CD4-positive, alpha-beta memory T cell (primary cell): ENCODE measurements at regions not wholly inside any gene's neighbourhood (a gene's known extent, or its start where the extent isn't known, plus 50 kb on each side); places are given as distances from the start of the nearest gene placed in this dataset.

Experiments
- CTCF ChIA-PET: fragments of 350-600 bp; sonication (Branson Sonifier 250); formaldehyde crosslinking; loops from one replicate; lab custom pipeline; 2021; ENCODE audit warnings: inconsistent platforms; ENCODE audit not compliant: partially characterized antibody; lab: Charles Lee
- POLR2A ChIA-PET: fragments of 350-600 bp; sonication (Branson Sonifier 250); formaldehyde crosslinking; loops from one replicate; lab custom pipeline; 2021; ENCODE audit not compliant: partially characterized antibody; lab: Charles Lee
- DNase-seq, 5 donors: peaks; one replicate each; pipeline versions ENCODE4 v3.0.0 to v3.0.0-alpha.2; 2020 to 2022; ENCODE audit warnings: mixed read lengths in 1 of 5
- H3K27ac ChIP-seq: one replicate; pipeline ENCODE4 v1.7.0; 2013; ENCODE audit warnings: low read depth, low read length
- H3K27me3 ChIP-seq: 2 replicates; pipeline ENCODE4 v1.7.0; 2013; ENCODE audit warnings: mild to moderate bottlenecking, low read length, moderate library complexity; ENCODE audit not compliant: insufficient read depth
- H3K36me3 ChIP-seq: 2 replicates; pipeline ENCODE4 v1.7.0; 2013; ENCODE audit warnings: mild to moderate bottlenecking, low read length, moderate library complexity; ENCODE audit not compliant: insufficient read depth
- H3K4me1 ChIP-seq: 2 replicates; pipeline ENCODE4 v1.7.0; 2013; ENCODE audit warnings: mild to moderate bottlenecking, low read length, moderate library complexity; ENCODE audit not compliant: insufficient read depth
- H3K4me3 ChIP-seq, 2 donors: one replicate each; pipeline ENCODE4 v1.7.0; 2013; ENCODE audit warnings: low read length in 2 of 2, mild to moderate bottlenecking in 1 of 2
- H3K9me3 ChIP-seq, 2 donors: one replicate each; pipeline ENCODE4 v1.7.0; 2013; ENCODE audit warnings: low read length in 2 of 2, control low read depth in 1 of 2; ENCODE audit not compliant: control insufficient read depth in 1 of 2
- H3K27ac Mint-ChIP-seq, 7 donors: one replicate each; pipeline ENCODE4 v1.8.0; 2020 to 2021; ENCODE audit warnings: mixed read lengths in 7 of 7, mild to moderate bottlenecking in 6 of 7, inconsistent platforms in 3 of 7, moderate library complexity in 3 of 7
- H3K27me3 Mint-ChIP-seq, 2 donors: one replicate each; pipeline ENCODE4 v1.8.0; 2020 to 2021; ENCODE audit warnings: mixed read lengths in 2 of 2
- H3K36me3 Mint-ChIP-seq, 2 donors: one replicate each; pipeline ENCODE4 v1.8.0; 2020 to 2021; ENCODE audit warnings: mixed read lengths in 2 of 2, inconsistent platforms in 1 of 2, mild to moderate bottlenecking in 1 of 2
- H3K4me1 Mint-ChIP-seq, 4 donors: one replicate each; pipeline ENCODE4 v1.8.0; 2020 to 2021; ENCODE audit warnings: mixed read lengths in 4 of 4, mild to moderate bottlenecking in 1 of 4
- H3K4me3 Mint-ChIP-seq, 8 donors: one replicate each; pipeline ENCODE4 v1.8.0; 2020 to 2021; ENCODE audit warnings: mixed read lengths in 8 of 8, mild to moderate bottlenecking in 7 of 8, moderate library complexity in 6 of 8, inconsistent platforms in 3 of 8
- H3K9me3 Mint-ChIP-seq, 8 donors: one replicate each; pipeline ENCODE4 v1.8.0; 2020 to 2021; ENCODE audit warnings: mixed read lengths in 8 of 8, mild to moderate bottlenecking in 5 of 8, inconsistent platforms in 3 of 8, moderate library complexity in 1 of 8
- intact Hi-C: fragments of 100-400 bp; cut with micrococcal nuclease; formaldehyde crosslinking; loops from one replicate; pipeline ENCODE4 v1.15.1; 2023

GRCh38 chr14:38505973-38506249 lies 250.0 kb upstream of the CLEC14A start:
- no peak for DNase-seq
- ChIA-PET POLR2A (no interaction called here), CTCF (no interaction called here)
- Mint-ChIP-seq H3K4me3 (no peak overlapping the region), H3K9me3 (peaks cover 0 to 8% (median 0%) of the 10 kb centered on the region in 8 donors), H3K4me1 (no peaks in the 10 kb centered on the region), H3K36me3 (no peaks in the 10 kb centered on the region), H3K27ac (no peak overlapping the region), H3K27me3 (peaks cover 0 to 3% of the 10 kb centered on the region in 2 donors)
- Histone ChIP-seq H3K9me3 (no peaks in the 10 kb centered on the region), H3K36me3 (no peaks in the 10 kb centered on the region), H3K4me3 (no peak overlapping the region), H3K27me3 (no peaks in the 10 kb centered on the region), H3K27ac (no peak overlapping the region), H3K4me1 (no peaks in the 10 kb centered on the region)
- intact Hi-C loops: no loop called here

DNA sequence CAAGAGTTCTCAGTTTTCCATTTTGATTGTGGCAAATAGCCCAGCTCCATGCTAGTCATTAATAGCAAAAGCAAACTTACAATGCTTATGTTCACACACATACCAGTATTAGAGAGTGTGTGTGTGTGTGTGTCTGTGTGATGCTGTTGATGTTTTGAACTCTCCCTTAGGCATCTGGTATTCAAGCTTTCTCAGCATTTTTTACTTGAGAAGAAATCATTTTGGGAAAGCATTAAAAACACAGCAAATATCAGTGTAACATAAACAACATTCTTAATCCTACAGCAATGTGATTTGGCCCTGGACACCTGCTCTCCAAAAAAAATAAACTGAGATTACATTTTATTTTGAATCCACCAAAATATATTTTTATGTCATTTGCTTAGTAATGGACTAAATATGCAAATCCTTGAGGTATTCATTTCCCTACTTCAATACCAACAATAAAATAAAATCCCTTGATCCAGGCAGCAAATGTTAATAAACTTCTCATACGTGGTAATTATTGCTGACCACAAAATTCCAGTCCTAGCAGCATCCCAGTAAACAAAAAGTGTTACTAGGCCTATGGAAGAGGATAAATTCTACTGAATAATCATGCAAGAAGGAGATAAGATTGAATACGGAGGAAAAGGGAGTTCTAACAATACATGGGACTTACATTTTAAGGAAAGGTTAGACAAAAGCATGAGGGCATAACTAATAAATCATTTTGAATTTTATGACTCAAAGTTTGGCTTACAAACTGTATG lies 249.5 kb upstream of the CLEC14A start:
- DNase-seq: no peak
- H3K27ac Mint-ChIP-seq: no peak overlapping the region
- no peak overlapping the region for H3K4me3 Mint-ChIP-seq
- no peak overlapping the region for H3K4me3 ChIP-seq
- H3K27ac ChIP-seq: no peak overlapping the region
- H3K9me3 ChIP-seq: no peaks in the 10 kb centered on the region
- peaks cover 0 to 2% of the 10 kb centered on the region in 2 donors for H3K27me3 Mint-ChIP-seq
- no peaks in the 10 kb centered on the region for H3K27me3 ChIP-seq
- H3K4me1 Mint-ChIP-seq: no peaks in the 10 kb centered on the region
- no peaks in the 10 kb centered on the region for H3K4me1 ChIP-seq
- H3K36me3 Mint-ChIP-seq: no peaks in the 10 kb centered on the region
- ChIA-PET CTCF (no interaction called here), POLR2A (no interaction called here)
- H3K9me3 Mint-ChIP-seq: peaks cover 0 to 8% (median 0%) of the 10 kb centered on the region in 8 donors
- intact Hi-C loops: no loop called here
- no peaks in the 10 kb centered on the region for H3K36me3 ChIP-seq

DNA sequence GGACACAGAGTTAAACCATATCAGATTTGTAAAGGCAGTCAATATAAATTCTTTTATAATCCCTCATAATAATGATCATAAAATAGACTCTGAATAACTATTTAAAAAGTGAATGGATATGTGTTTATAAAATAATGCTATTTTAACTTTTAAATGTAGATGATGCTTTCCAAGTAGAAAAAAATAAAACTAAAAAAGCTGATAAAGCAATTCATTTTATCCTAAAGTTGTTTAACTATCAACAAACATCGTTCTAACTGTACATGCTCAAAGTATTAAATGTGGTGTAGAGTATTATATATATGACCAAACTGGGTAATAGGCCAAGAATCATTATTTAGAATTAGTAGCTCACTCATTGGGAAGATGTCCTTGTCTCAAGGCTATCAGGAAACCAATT lies 248.3 kb upstream of the CLEC14A start:
- H3K36me3 Mint-ChIP-seq: no peaks in the 10 kb centered on the region
- H3K4me1 ChIP-seq: no peaks in the 10 kb centered on the region
- H3K9me3 Mint-ChIP-seq: peaks cover 0 to 6% (median 0%) of the 10 kb centered on the region in 8 donors
- intact Hi-C loops: no loop called here
- ChIA-PET CTCF (no interaction called here), POLR2A (no interaction called here)
- H3K27me3 ChIP-seq: no peaks in the 10 kb centered on the region
- H3K4me3 Mint-ChIP-seq: no peak overlapping the region
- no peak for DNase-seq
- H3K36me3 ChIP-seq: no peaks in the 10 kb centered on the region
- peaks cover 0 to 1% of the 10 kb centered on the region in 2 donors for H3K27me3 Mint-ChIP-seq
- no peak overlapping the region for H3K27ac ChIP-seq
- no peak overlapping the region for H3K4me3 ChIP-seq
- no peak overlapping the region for H3K27ac Mint-ChIP-seq
- H3K4me1 Mint-ChIP-seq: no peaks in the 10 kb centered on the region
- H3K9me3 ChIP-seq: no peaks in the 10 kb centered on the region

GRCh38 chr14:38502239-38502638 lies 246.3 kb upstream of the CLEC14A start:
- Histone ChIP-seq H3K36me3 (no peaks in the 10 kb centered on the region), H3K4me1 (no peaks in the 10 kb centered on the region), H3K27me3 (no peaks in the 10 kb centered on the region), H3K27ac (no peak overlapping the region), H3K4me3 (no peak overlapping the region), H3K9me3 (no peaks in the 10 kb centered on the region)
- no peak overlapping the region for H3K4me3 Mint-ChIP-seq
- peaks cover 0 to 7% (median 0%) of the 10 kb centered on the region in 8 donors for H3K9me3 Mint-ChIP-seq
- intact Hi-C loops: no loop called here
- POLR2A ChIA-PET: no interaction called here
- H3K27me3 Mint-ChIP-seq: no peaks in the 10 kb centered on the region
- no peak for DNase-seq
- no peaks in the 10 kb centered on the region for H3K4me1 Mint-ChIP-seq
- H3K27ac Mint-ChIP-seq: no peak overlapping the region
- no peaks in the 10 kb centered on the region for H3K36me3 Mint-ChIP-seq
- CTCF ChIA-PET: no interaction called here

DNA sequence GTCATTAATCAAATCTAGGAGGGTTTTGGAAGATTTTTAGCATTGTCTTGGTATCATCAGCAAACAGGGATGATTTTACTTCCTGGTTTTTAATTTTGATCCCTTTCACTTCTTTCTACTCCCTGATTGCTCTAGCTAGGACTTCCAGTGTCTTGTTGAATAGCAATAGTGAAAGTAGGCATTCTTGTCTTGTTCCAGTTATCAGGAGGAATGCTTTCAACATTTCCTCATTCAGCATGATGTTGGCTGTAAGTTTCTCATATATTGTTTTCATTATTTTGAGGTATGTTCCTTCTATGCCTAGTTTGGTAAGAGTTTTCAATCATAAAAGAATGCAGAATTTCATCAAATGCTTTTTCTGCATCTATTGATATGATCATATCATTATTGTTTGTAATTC lies 244.2 kb upstream of the CLEC14A start:
- Mint-ChIP-seq H3K27ac (no peak overlapping the region), H3K36me3 (no peaks in the 10 kb centered on the region), H3K9me3 (peaks cover 0 to 8% (median under 1%) of the 10 kb centered on the region in 8 donors), H3K27me3 (no peaks in the 10 kb centered on the region), H3K4me3 (no peak overlapping the region), H3K4me1 (no peaks in the 10 kb centered on the region)
- intact Hi-C loops: no loop called here
- POLR2A ChIA-PET: no interaction called here
- DNase-seq: no peak
- H3K27me3 ChIP-seq: no peaks in the 10 kb centered on the region
- no peaks in the 10 kb centered on the region for H3K36me3 ChIP-seq
- H3K27ac ChIP-seq: no peak overlapping the region
- CTCF ChIA-PET: no interaction called here
- H3K4me3 ChIP-seq: no peak overlapping the region
- H3K4me1 ChIP-seq: no peaks in the 10 kb centered on the region
- H3K9me3 ChIP-seq: no peaks in the 10 kb centered on the region

DNA sequence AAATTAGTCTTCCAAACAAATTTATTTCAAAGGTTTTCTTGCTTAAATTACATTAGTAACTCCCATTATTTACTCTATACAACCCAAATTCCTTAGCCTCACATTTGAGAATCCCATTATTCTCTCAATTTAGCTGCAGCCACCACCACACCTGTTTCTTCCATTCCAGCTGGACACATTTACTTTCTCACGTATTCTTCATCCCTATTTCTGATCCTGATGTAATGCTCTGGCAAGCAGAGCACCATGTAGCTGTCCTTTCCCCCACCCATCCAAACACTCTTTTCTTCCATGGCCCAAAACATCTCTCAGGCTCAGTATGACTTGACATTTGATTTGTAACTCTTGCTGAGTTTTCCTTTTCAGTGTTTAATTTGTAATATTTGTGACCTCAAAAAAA lies 240.2 kb upstream of the CLEC14A start:
- no peak overlapping the region for H3K27ac Mint-ChIP-seq
- DNase-seq: no peak
- POLR2A ChIA-PET: no interaction called here
- H3K9me3 ChIP-seq: no peaks in the 10 kb centered on the region
- no peak overlapping the region for H3K4me3 Mint-ChIP-seq
- CTCF ChIA-PET: no interaction called here
- no peaks in the 10 kb centered on the region for H3K27me3 ChIP-seq
- no peaks in the 10 kb centered on the region for H3K27me3 Mint-ChIP-seq
- no peaks in the 10 kb centered on the region for H3K4me1 ChIP-seq
- peaks cover 2 to 33% (median 10%) of the 10 kb centered on the region in 8 donors for H3K9me3 Mint-ChIP-seq
- H3K4me1 Mint-ChIP-seq: no peaks in the 10 kb centered on the region
- H3K36me3 Mint-ChIP-seq: no peaks in the 10 kb centered on the region
- no peak overlapping the region for H3K4me3 ChIP-seq
- intact Hi-C loops: no loop called here
- no peaks in the 10 kb centered on the region for H3K36me3 ChIP-seq
- H3K27ac ChIP-seq: no peak overlapping the region

DNA sequence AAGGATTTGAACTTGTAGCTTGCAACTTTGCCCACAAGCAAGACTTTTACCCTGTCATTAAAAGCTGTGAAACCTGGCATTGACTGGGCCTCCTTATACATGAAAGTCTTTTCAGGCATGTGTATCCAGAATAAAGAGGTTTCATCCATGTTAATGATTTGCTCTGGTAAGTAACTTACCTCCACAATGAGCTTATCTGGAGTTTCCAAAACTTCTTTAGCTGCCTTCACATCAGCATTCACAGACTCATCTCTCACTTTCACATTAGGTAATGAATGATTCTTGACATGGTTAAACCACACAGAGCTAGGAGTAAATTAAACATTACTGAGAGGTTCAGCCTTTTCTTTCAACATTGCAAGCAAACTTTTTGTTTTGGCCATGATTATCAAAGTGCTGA lies 234.4 kb upstream of the CLEC14A start:
- Histone ChIP-seq H3K36me3 (no peaks in the 10 kb centered on the region), H3K9me3 (no peaks in the 10 kb centered on the region), H3K27ac (no peak overlapping the region), H3K4me3 (no peak overlapping the region), H3K4me1 (no peaks in the 10 kb centered on the region), H3K27me3 (no peaks in the 10 kb centered on the region)
- intact Hi-C loops: no loop called here
- ChIA-PET CTCF (no interaction called here), POLR2A (no interaction called here)
- Mint-ChIP-seq H3K27me3 (no peaks in the 10 kb centered on the region), H3K4me1 (no peaks in the 10 kb centered on the region), H3K4me3 (no peak overlapping the region), H3K36me3 (no peaks in the 10 kb centered on the region), H3K27ac (no peak overlapping the region), H3K9me3 (peaks cover 2 to 29% (median 10%) of the 10 kb centered on the region in 8 donors)
- no peak for DNase-seq

DNA sequence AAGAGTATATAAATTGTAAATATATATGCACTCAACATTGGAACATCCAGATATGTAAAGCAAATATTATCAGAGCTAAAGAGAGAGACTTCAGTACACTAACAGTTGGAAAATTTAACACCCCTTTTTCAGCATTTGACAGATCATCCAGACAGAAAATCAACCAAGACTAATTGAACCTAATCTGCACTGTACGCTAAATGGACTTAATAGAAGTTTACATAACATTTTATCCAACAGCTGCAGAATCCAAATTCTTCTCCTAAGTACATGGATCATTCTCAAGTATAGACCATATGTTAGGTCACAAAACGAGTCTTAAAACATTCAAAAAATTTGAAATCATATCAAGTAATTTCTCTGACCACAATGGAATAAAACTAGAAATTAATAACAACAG lies 229.1 kb upstream of the CLEC14A start:
- ChIA-PET POLR2A (no interaction called here), CTCF (no interaction called here)
- H3K27ac ChIP-seq: no peak overlapping the region
- no peak for DNase-seq
- no peaks in the 10 kb centered on the region for H3K36me3 ChIP-seq
- Mint-ChIP-seq H3K36me3 (no peaks in the 10 kb centered on the region), H3K9me3 (peaks cover 0 to 8% (median 0%) of the 10 kb centered on the region in 8 donors), H3K27me3 (no peaks in the 10 kb centered on the region), H3K4me1 (no peaks in the 10 kb centered on the region), H3K4me3 (no peak overlapping the region), H3K27ac (no peak overlapping the region)
- H3K27me3 ChIP-seq: no peaks in the 10 kb centered on the region
- no peak overlapping the region for H3K4me3 ChIP-seq
- intact Hi-C loops: no loop called here
- H3K9me3 ChIP-seq: no peaks in the 10 kb centered on the region
- no peaks in the 10 kb centered on the region for H3K4me1 ChIP-seq
